GM12891 (cell line): ENCODE measurements at regions not wholly inside any gene's neighbourhood (a gene's known extent, or its start where the extent isn't known, plus 50 kb on each side); places are given as distances from the start of the nearest gene placed in this dataset.

ENCODE experiments used
- POLR2A ChIP-seq: IDR thresholded peaks from 2 replicates; pipeline ENCODE4 v1.6.1; 2011; ENCODE audit warnings: low read depth, low read length, control low read depth
- POLR2AphosphoS5 ChIP-seq: IDR thresholded peaks from 2 replicates; pipeline ENCODE4 v1.6.1; 2011; ENCODE audit warnings: low read depth, low read length, control low read depth
- POU2F2 ChIP-seq: IDR thresholded peaks from 2 replicates; pipeline ENCODE4 v1.6.1; 2011; ENCODE audit warnings: low read depth, mild to moderate bottlenecking, control low read depth, low read length, moderate library complexity
- TAF1 ChIP-seq: IDR thresholded peaks from 2 replicates; pipeline ENCODE4 v1.6.1; 2011; ENCODE audit warnings: low read depth, low read length, control low read depth

DNA sequence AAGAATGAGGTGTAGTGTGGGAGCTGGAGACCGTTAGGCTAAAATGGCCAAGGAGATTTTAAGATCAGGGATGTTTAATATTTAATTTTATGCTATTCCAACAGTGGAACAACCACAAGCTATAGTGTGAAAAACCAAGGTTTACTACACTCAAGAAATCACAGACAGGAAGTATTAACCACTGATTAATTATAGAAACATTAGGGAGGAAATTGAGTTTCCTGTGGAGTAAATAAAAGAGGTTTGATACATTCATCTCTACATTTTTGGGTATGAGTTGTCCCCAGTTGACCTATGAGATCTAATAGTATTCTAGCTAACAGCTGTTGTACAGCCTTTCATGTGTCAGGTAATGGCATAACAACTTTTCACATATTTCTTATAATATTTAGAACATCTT, 103.7 kb upstream of the MPDZ start:
- TF ChIP-seq POLR2A (no peak), TAF1 (no peak), POLR2AphosphoS5 (no peak), POU2F2 (no peak)
